ENCODE measurements at regions not wholly inside any gene's neighbourhood (a gene's known extent, or its start where the extent isn't known, plus 50 kb on each side); places are given as distances from the start of the nearest gene placed in this dataset.

DNA sequence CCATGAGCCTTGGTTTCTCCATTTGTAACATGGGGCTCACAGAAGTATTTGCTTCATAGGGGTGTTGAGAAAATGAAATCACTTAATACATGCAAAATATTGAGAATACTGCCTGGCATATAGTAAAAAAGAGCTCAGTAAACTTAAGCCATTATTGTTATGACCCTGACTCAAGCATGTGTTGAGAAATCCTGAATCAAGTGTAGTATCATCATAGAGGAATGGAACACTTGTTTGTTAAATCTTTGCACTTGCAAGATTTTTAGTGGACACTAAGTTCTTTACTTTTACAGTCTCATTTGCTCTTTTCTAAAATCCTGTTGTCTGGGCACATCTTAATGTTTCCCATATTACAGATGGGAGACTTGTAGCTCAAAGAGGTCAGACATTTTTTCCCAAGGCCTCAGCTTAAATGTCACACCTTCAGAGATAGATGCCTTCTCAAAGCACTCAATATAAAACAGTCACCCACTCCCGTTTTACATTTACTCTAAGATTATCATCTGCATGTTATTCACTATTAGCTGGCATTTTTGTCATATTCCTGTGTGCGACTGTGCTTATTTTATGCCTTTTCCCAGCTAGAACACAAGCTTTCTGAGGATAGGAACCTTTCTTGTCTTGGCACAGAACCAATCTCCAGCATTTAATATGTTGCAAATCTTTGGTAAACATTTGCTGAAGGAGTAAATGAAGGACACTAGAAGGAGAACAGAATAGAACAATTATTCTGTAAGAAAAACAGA lies 250.0 kb upstream of the TNC start:
- no peak for DNase-seq

GRCh38 chr9:115369322-115369957 lies 251.5 kb upstream of the TNC start:
- DNase-seq = peak; percentile 67

GRCh38 chr9:115373000-115373709 lies 255.2 kb upstream of the TNC start:
- DNase-seq = no peak

- DNase-seq = no peak
Observed at GRCh38 chr9:115373710-115374045, 255.7 kb upstream of the TNC start.

GRCh38 chr9:115374724-115375268 lies 256.8 kb upstream of the TNC start:
- DNase-seq = no peak

- DNase-seq = no peak
Observed at GRCh38 chr9:115378241-115378640, 260.3 kb upstream of the TNC start.

- no peak for DNase-seq
Observed at GRCh38 chr9:115378758-115379157, 260.8 kb upstream of the TNC start.

DNA sequence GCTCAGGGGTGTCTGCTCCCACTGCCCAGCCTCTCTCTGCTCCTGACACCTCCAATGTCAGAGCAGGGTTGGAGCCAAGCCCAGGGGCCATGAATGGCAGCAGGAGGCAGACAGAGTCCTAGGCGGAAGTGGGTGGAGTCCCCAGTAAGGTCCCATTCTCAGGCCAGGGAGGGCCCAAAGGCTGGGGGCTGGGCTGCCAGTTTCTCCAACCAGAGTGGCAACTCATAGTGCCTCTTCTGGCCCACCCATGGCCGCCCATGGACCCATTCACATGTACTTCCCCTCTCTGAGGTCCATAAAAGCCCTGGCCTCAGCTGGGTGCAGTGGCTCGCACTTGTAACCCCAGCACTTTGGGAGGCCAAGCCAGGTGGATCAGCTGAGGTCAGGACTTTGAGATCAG lies 261.8 kb upstream of the TNC start:
- DNase-seq = no peak

DNA sequence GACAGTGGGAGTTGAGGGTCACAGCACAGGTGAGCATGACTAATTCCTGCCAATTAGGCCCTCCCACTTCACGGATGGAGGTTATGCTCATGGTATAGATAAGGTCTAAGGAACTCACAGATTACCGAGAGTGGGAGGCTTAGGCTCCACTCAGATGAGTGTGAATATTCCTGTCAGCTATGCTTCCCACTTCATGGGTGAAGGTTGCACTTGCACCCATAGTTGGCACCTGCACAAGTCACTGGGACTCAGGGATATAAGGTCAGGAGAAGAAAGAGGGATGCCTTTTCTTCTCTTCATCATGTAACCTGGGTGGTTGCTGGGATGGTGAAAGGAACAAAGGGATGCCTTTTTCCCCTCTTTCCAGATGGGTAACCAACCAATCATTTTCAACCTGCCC lies 264.9 kb upstream of the TNC start:
- no peak for DNase-seq

GRCh38 chr9:115385383-115386122 lies 267.6 kb upstream of the TNC start:
- no peak for DNase-seq

GRCh38 chr9:115386963-115387770 lies 269.2 kb upstream of the TNC start:
- no peak for DNase-seq

DNA sequence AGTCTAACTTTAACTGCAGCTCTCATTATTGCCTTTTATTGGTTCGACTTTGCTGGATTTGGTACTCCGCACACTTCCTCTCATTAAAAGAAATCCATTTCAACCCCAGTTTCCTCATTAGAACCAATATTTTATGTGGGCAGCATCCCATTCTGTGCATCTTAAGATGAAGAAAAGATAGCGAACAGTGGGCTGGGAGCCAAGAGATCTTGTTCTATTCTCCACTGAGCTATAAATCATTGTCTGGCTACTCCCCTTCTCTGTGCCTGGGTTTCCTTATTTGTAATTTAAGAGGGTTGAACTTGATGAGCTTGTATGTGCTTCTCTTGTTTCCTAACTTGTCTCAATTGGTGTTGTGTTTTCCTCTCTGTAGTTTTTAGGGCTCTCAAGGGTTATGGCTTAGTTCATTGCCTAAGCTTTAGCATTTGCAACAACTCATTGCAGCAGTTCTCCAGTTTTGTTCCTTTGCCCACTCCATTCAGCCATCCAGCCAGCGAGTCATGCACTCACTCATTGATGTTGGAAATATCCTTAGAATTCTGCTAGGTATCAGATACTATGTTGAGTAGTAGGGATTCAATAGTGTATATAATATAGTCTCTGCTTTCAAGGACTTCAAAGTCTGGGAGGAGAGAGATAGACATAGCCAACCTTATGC lies 273.3 kb upstream of the TNC start:
- DNase-seq = no peak

- DNase-seq = no peak
Observed at GRCh38 chr9:115393976-115394775, 276.2 kb upstream of the TNC start.

DNA sequence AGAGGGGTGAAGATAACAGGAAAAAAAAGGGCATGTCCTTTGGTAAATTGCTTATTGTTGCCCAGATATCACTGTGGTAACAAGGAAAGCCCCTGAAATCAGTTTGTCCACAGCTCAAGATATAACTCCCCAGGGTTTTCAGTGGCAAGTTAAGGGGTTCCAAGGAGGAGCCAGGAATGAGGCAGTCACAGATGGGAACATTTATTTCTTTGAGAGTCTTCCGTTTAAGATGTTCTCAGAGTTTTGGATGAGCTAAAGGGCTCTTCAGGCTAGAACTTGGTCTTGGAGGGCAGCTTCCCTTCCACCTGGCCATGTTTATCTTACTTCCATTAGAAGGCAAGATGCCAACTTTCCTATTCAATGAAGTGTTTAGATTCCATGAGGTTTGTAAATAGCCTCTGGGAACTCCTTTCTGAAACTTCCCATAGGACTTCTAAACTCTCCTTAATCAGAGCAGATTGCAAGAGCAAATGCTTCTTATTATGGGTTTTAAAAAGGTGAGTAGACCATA lies 277.6 kb upstream of the TNC start:
- no peak for DNase-seq

- DNase-seq = peak; percentile 25
Observed at GRCh38 chr9:115396071-115396529, 278.1 kb upstream of the TNC start.

DNA sequence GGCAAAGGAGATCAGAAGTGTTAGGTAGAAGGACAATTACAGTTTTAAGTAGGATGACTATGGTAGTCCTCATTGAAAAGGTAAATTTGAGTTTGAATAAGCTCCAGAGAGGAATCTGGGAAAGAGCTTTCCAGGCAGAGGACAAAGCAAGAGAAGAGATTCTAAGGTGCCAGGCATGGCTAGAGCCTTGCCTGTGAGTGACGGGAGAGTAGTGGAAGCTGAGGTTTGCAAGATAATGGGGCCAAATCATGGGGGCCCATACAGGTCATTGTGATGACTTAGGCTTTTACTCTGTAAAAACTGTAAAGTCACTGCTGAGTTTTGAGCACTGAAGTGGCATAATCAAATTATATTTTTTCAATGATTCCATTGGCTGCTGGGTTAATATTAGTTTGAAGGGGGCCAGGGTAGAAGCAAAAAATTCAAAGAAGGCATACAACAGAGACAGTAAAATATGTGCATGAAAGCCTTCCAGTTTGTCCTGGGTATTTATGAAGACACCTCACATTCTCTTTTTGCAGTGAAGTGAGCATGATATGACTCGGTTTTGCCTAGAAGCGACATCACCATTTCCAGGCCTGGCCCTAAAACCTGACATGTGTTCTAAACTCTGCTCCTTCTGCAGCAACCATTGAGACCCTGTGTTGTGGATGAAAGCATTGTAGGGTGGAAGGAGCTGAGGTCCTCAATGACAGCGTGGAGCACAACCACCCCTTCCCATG lies 279.8 kb upstream of the TNC start:
- DNase-seq = no peak

DNA sequence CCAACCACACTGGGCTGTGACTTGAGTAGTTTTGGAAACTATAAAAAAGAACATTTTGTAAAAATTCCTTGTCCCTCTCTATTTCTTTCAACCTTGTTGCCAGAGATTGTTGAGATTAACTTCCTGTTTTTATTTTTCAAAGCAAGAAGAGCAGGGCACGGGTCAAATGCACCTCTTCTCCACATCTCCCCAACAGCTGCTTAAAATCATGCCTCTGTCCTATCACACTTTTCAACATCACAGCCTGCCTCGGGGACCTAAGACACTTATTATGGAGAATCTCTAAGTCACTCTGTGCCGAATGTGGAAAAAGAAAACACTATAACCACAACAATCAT lies 280.3 kb upstream of the TNC start:
- DNase-seq = no peak

DNA sequence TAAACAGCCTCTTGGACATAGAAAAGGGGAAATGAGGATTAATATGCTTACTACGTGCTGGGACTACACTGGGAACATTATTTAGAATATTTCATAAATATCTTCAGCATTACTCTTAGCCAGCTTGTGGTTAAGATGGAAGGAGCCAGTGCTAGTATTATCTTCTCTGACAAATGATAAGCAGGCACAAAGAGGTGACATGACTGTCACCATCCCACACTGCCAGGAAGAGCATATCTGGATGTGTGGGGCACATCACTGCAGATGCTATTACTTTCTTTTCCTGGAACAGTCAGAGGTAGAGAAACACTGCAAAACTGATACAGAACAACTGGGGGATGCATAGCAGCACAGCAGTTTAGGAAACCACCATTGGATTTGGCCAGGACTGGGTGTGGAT lies 281.0 kb upstream of the TNC start:
- DNase-seq = no peak

- DNase-seq = no peak
Observed at GRCh38 chr9:115400796-115401195, 282.8 kb upstream of the TNC start.
